ENCODE measurements at regions not wholly inside any gene's neighbourhood (a gene's known extent, or its start where the extent isn't known, plus 50 kb on each side); places are given as distances from the start of the nearest gene placed in this dataset.
"Not testable (repeated sequence)": the region's sequence is repeated elsewhere in the genome, so short reads cannot be mapped to it uniquely, and the experiment has no call there.

- DNase-seq = no peak
Observed at GRCh38 chr3:163773136-163773535, 1305.2 kb downstream of the SI start.

- DNase-seq = no peak
Observed at GRCh38 chr3:163768048-163768447, 1310.2 kb downstream of the SI start.

GRCh38 chr3:163766112-163766511 lies 1312.2 kb downstream of the SI start:
- DNase-seq = no peak

GRCh38 chr3:163753033-163753432 lies 1325.3 kb downstream of the SI start:
- no peak for DNase-seq

- DNase-seq = no peak
Observed at GRCh38 chr3:163745204-163745603, 1333.1 kb downstream of the SI start.

- no peak for DNase-seq
Observed at GRCh38 chr3:163735394-163735793, 1342.9 kb downstream of the SI start.

- DNase-seq = no peak
Observed at GRCh38 chr3:163730684-163731083, 1347.6 kb downstream of the SI start.

- DNase-seq = no peak
Observed at GRCh38 chr3:163726125-163726524, 1352.2 kb downstream of the SI start.

- no peak for DNase-seq
Observed at GRCh38 chr3:163722405-163722804, 1355.9 kb downstream of the SI start.

- no peak for DNase-seq
Observed at GRCh38 chr3:163721596-163721995, 1356.7 kb downstream of the SI start.

- DNase-seq = no peak
Observed at GRCh38 chr3:163717377-163717776, 1360.9 kb downstream of the SI start.

GRCh38 chr3:163708428-163708827 lies 1369.9 kb downstream of the SI start:
- no peak for DNase-seq

- no peak for DNase-seq
Observed at GRCh38 chr3:163707659-163708058, 1370.6 kb downstream of the SI start.

- not testable (repeated sequence) for DNase-seq
Observed at GRCh38 chr3:163698221-163698620, 1380.1 kb downstream of the SI start.

- no peak for DNase-seq
Observed at GRCh38 chr3:163692494-163692893, 1385.8 kb downstream of the SI start.

GRCh38 chr3:163684651-163685050 lies 1393.6 kb downstream of the SI start:
- no peak for DNase-seq

GRCh38 chr3:163672954-163673353 lies 1405.3 kb downstream of the SI start:
- DNase-seq = no peak

- DNase-seq = no peak
Observed at GRCh38 chr3:163671201-163671600, 1407.1 kb downstream of the SI start.

- no peak for DNase-seq
Observed at GRCh38 chr3:163664466-163664865, 1413.8 kb downstream of the SI start.

- DNase-seq = no peak
Observed at GRCh38 chr3:163657088-163657487, 1421.2 kb downstream of the SI start.

GRCh38 chr3:163655021-163655420 lies 1423.3 kb downstream of the SI start:
- no peak for DNase-seq

- no peak for DNase-seq
Observed at GRCh38 chr3:163644172-163644571, 1434.1 kb downstream of the SI start.

GRCh38 chr3:163632722-163633121 lies 1445.6 kb downstream of the SI start:
- DNase-seq = no peak

- DNase-seq = no peak
Observed at GRCh38 chr3:163626753-163627152, 1451.5 kb downstream of the SI start.

- DNase-seq = peak; percentile 62
Observed at GRCh38 chr3:163622384-163622783, 1455.9 kb downstream of the SI start.

GRCh38 chr3:163614886-163615285 lies 1463.4 kb downstream of the SI start:
- DNase-seq = no peak
